ENCODE measurements at regions not wholly inside any gene's neighbourhood (a gene's known extent, or its start where the extent isn't known, plus 50 kb on each side); places are given as distances from the start of the nearest gene placed in this dataset.

GRCh38 chr4:155616117-155616516, 50.5 kb upstream of the GUCY1A1 start:
- Mint-ChIP-seq H3K4me1 (no peaks in the 10 kb centered on the region), H3K36me3 (no peaks in the 10 kb centered on the region), H3K27me3 (peaks cover 10% of the 10 kb centered on the region), H3K27ac (no peak overlapping the region), H3K9me3 (peaks cover 5% of the 10 kb centered on the region), H3K4me3 (no peak overlapping the region)

GRCh38 chr4:155615081-155615887, 51.4 kb upstream of the GUCY1A1 start:
- H3K27me3 Mint-ChIP-seq = peaks cover 10% of the 10 kb centered on the region
- H3K36me3 Mint-ChIP-seq = no peaks in the 10 kb centered on the region
- no peak overlapping the region for H3K4me3 Mint-ChIP-seq
- no peaks in the 10 kb centered on the region for H3K4me1 Mint-ChIP-seq
- H3K27ac Mint-ChIP-seq = no peak overlapping the region
- H3K9me3 Mint-ChIP-seq = peaks cover 5% of the 10 kb centered on the region

GRCh38 chr4:155614111-155614762, 52.4 kb upstream of the GUCY1A1 start:
- no peaks in the 10 kb centered on the region for H3K4me1 Mint-ChIP-seq
- H3K9me3 Mint-ChIP-seq = peaks cover 5% of the 10 kb centered on the region
- H3K36me3 Mint-ChIP-seq = no peaks in the 10 kb centered on the region
- H3K27me3 Mint-ChIP-seq = peaks cover 10% of the 10 kb centered on the region
- no peak overlapping the region for H3K27ac Mint-ChIP-seq
- H3K4me3 Mint-ChIP-seq = no peak overlapping the region

- Mint-ChIP-seq H3K27me3 (peaks cover 10% of the 10 kb centered on the region), H3K27ac (no peak overlapping the region), H3K9me3 (peaks cover 5% of the 10 kb centered on the region), H3K4me3 (no peak overlapping the region), H3K4me1 (no peaks in the 10 kb centered on the region), H3K36me3 (no peaks in the 10 kb centered on the region)
Measured at GRCh38 chr4:155612074-155612473, 54.6 kb upstream of the GUCY1A1 start.

DNA sequence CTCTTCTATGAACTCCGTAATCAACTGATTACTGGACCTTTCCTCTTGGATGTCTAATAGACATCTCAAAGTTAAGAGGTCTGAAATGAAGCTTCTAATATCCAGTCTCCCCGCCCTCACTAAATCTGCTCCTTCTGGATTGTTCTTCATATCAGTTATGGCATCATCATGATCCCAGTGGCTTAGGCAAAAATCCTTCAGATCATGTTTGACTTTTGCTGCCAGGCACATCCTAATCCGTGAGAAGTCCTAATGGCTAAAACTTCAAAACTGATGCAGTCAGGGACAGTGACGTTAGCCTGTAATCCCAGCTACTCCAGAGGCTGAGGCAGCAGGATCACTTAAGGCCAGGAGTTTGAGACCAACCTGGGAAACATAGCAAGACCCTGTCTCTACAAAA, 55.1 kb upstream of the GUCY1A1 start:
- H3K36me3 Mint-ChIP-seq = no peaks in the 10 kb centered on the region
- no peaks in the 10 kb centered on the region for H3K4me1 Mint-ChIP-seq
- H3K4me3 Mint-ChIP-seq = no peak overlapping the region
- H3K9me3 Mint-ChIP-seq = peaks cover 5% of the 10 kb centered on the region
- peaks cover 10% of the 10 kb centered on the region for H3K27me3 Mint-ChIP-seq
- no peak overlapping the region for H3K27ac Mint-ChIP-seq

DNA sequence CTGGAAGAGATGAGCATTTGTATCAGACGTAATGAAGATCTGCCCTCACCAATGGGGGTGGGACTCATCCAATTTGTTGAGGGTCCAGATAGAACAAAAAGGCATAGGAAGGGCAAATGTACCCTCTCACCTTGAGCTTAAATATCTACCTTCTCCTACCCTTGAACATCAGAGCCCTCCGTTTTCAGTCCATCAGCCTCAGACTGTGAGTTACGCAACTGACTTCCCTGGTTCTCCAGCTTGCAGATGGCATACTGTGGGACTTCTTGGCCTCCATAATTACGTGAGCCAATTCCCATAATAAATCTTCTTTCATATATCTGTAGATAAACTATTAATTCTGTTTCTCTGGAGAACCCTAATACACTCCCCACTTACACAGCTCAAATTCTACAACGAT, 56.5 kb upstream of the GUCY1A1 start:
- no peaks in the 10 kb centered on the region for H3K4me1 Mint-ChIP-seq
- no peak overlapping the region for H3K27ac Mint-ChIP-seq
- peaks cover 5% of the 10 kb centered on the region for H3K9me3 Mint-ChIP-seq
- H3K4me3 Mint-ChIP-seq = no peak overlapping the region
- peaks cover 10% of the 10 kb centered on the region for H3K27me3 Mint-ChIP-seq
- no peaks in the 10 kb centered on the region for H3K36me3 Mint-ChIP-seq

DNA sequence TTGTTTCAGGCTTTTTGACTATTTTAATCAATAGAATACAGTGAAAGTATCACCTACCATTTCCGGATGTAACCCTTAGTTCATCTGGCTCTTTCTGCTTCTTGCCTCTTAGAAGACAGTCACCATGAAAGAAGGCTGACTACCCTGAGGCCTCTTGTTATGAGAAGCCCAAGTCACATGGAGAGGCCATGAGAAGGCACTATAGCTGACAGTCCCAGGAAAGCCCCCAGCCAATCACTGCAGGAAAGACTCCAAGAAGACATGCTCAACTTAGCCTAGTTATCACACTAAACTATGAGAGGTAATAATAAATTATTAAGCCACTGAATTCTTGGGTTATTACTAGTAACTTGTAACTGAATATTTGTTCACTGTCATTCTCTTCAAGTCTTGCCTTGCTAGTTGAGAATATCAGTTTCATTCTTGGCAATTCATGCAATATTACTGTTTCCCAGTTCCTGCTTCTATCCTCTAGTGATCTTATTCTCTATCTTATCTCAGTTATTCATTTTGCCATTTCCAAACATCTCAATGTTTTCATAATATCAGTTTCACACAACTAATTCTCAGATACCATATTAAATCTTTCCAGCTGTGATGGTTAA, 57.1 kb upstream of the GUCY1A1 start:
- H3K27ac Mint-ChIP-seq = no peak overlapping the region

GRCh38 chr4:155608225-155608885, 58.3 kb upstream of the GUCY1A1 start:
- no peak overlapping the region for H3K4me3 Mint-ChIP-seq
- H3K9me3 Mint-ChIP-seq = peaks cover 5% of the 10 kb centered on the region
- H3K27me3 Mint-ChIP-seq = peaks cover 10% of the 10 kb centered on the region
- no peak overlapping the region for H3K27ac Mint-ChIP-seq
- H3K4me1 Mint-ChIP-seq = no peaks in the 10 kb centered on the region
- H3K36me3 Mint-ChIP-seq = no peaks in the 10 kb centered on the region

More for the DNA sequence above, 57.1 kb upstream of the GUCY1A1 start:
- H3K27me3 Mint-ChIP-seq = peaks cover 10% of the 10 kb centered on the region
- H3K9me3 Mint-ChIP-seq = peaks cover 5% of the 10 kb centered on the region
- H3K36me3 Mint-ChIP-seq = no peaks in the 10 kb centered on the region
- H3K4me1 Mint-ChIP-seq = no peaks in the 10 kb centered on the region
- H3K4me3 Mint-ChIP-seq = no peak overlapping the region

GRCh38 chr4:155607481-155607880, 59.2 kb upstream of the GUCY1A1 start:
- peaks cover 5% of the 10 kb centered on the region for H3K9me3 Mint-ChIP-seq
- H3K27me3 Mint-ChIP-seq = peaks cover 9% of the 10 kb centered on the region
- H3K4me1 Mint-ChIP-seq = no peaks in the 10 kb centered on the region
- no peak overlapping the region for H3K27ac Mint-ChIP-seq
- H3K4me3 Mint-ChIP-seq = no peak overlapping the region
- no peaks in the 10 kb centered on the region for H3K36me3 Mint-ChIP-seq

DNA sequence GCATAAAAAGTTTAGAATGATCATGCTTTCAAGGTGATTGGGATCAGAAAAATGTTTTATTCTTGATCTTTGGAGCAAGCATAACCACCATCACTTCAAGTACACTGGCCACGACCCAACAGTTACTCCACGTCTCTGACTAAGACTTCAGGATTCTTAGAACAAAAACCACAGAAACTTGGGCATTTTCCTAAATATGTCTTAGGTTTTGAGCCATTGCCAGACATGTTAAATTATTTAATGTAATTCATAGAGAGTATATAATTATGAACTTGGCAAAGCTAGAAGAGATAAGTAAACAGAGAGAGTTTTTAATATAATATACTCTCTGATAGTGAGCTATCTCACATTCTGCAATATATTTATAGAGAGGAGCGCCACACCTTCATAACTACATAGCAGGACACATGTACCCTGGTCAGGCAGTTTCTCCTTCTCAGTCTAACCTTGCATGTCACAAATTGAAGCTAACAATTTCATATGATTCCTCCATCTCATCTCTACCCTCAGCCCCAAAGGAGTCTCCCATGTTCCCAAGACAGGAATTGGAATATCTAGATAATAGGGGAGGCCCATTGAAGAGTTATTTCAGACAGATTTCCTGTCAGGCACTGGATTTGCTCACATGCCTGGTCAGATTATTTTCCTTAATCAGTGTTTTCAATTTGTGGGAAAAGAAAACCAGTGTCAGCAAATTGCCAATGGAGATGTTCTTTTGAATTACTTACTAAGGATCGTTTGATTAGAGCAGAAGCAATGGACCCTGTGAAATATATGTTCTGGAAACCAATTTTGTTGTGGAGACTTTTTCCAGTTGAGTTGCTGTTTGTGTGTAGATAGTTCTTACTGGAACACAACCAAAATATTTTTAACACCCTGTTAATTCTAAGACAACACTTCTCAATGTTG, 61.7 kb upstream of the GUCY1A1 start:
- H3K4me1 Mint-ChIP-seq = no peaks in the 10 kb centered on the region
- no peak overlapping the region for H3K4me3 Mint-ChIP-seq
- no peaks in the 10 kb centered on the region for H3K9me3 Mint-ChIP-seq
- H3K36me3 Mint-ChIP-seq = no peaks in the 10 kb centered on the region
- no peak overlapping the region for H3K27ac Mint-ChIP-seq
- no peaks in the 10 kb centered on the region for H3K27me3 Mint-ChIP-seq

GRCh38 chr4:155603360-155603891, 63.2 kb upstream of the GUCY1A1 start:
- no peaks in the 10 kb centered on the region for H3K36me3 Mint-ChIP-seq
- H3K4me1 Mint-ChIP-seq = no peaks in the 10 kb centered on the region
- H3K9me3 Mint-ChIP-seq = no peaks in the 10 kb centered on the region
- no peaks in the 10 kb centered on the region for H3K27me3 Mint-ChIP-seq
- H3K4me3 Mint-ChIP-seq = no peak overlapping the region
- H3K27ac Mint-ChIP-seq = no peak overlapping the region

DNA sequence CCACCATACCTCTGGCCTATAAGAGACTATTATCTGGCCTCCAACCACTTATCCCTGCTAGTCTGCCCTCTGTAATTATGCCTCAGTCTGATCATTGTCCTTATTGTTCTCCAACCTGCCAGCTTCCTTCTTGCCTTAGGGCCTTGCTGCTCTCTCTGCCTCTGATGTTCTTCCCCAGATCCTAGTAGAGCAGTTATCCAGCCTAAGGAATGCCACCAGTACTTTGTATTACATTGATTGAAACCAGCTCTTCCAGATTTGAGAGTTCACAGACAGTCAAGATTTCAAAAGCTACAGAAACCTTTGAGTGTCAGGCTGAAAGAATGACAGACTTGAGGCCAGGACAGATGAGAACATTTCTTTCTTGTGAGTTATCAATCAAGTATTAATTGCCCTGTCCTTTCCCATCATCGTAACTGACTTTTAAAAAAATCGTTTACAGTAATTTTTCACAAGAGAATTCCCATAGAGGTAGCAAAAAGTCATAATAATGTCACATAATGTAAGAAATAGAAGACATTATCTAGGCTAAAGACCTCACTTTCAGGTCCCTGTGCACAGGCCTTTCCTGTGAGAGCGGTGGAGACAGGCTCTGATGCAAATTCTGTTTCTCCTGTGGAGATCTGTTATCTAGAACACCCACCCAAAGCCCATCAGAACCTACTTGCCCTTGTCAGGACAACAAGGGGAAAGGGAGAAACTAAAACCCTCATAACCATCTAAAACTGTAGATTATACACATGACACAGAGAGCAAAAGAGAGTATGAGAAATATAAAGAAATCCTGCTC, 64.1 kb upstream of the GUCY1A1 start:
- H3K9me3 Mint-ChIP-seq = no peaks in the 10 kb centered on the region
- no peak overlapping the region for H3K27ac Mint-ChIP-seq
- H3K36me3 Mint-ChIP-seq = no peaks in the 10 kb centered on the region
- no peaks in the 10 kb centered on the region for H3K4me1 Mint-ChIP-seq
- no peak overlapping the region for H3K4me3 Mint-ChIP-seq
- no peaks in the 10 kb centered on the region for H3K27me3 Mint-ChIP-seq

- H3K27me3 Mint-ChIP-seq = peaks cover 3% of the 10 kb centered on the region
- H3K4me1 Mint-ChIP-seq = no peaks in the 10 kb centered on the region
- H3K36me3 Mint-ChIP-seq = no peaks in the 10 kb centered on the region
- no peak overlapping the region for H3K27ac Mint-ChIP-seq
- no peaks in the 10 kb centered on the region for H3K9me3 Mint-ChIP-seq
- no peak overlapping the region for H3K4me3 Mint-ChIP-seq
Measured at GRCh38 chr4:155600244-155600643, 66.4 kb upstream of the GUCY1A1 start.

DNA sequence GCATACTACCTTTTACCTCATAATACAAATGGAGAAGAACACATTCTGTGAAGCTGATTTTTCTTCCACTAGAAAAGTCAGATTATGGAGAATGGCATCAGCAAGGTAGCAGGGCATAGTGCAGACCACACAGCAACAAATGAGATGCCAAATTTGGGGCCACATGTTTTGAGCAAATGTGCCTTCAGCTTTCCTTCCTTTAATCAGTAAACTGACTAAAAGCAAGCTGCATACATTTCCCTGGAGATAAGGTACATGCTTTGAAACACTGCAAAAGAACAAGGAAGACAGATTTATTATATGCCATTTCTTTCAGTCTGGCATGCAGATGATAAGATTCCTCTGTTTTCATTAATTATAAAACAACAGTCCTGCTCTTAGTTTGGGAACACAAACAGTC, 67.1 kb upstream of the GUCY1A1 start:
- no peak overlapping the region for H3K27ac Mint-ChIP-seq
- H3K27me3 Mint-ChIP-seq = peaks cover 3% of the 10 kb centered on the region
- no peaks in the 10 kb centered on the region for H3K9me3 Mint-ChIP-seq
- H3K36me3 Mint-ChIP-seq = no peaks in the 10 kb centered on the region
- H3K4me3 Mint-ChIP-seq = no peak overlapping the region
- H3K4me1 Mint-ChIP-seq = no peaks in the 10 kb centered on the region
